Mucosa of stomach (tissue), 1 donor: ENCODE measurements at regions not wholly inside any gene's neighbourhood (a gene's known extent, or its start where the extent isn't known, plus 50 kb on each side); places are given as distances from the start of the nearest gene placed in this dataset.

Source experiments
- H3K27me3 ChIP-seq: one replicate; pipeline ENCODE4 v1.7.0; 2013; ENCODE audit warnings: mild to moderate bottlenecking, low read length; ENCODE audit not compliant: control insufficient read depth, insufficient read depth
- H3K36me3 ChIP-seq: one replicate; pipeline ENCODE4 v1.7.0; 2013; ENCODE audit warnings: low read length; ENCODE audit not compliant: control insufficient read depth, insufficient read depth
- H3K4me1 ChIP-seq: one replicate; pipeline ENCODE4 v1.7.0; 2013; ENCODE audit warnings: mild to moderate bottlenecking, low read length; ENCODE audit not compliant: control insufficient read depth, insufficient read depth
- H3K4me3 ChIP-seq: one replicate; pipeline ENCODE4 v1.7.0; 2013; ENCODE audit warnings: low read length
- H3K9ac ChIP-seq: one replicate; pipeline ENCODE4 v1.7.0; 2013; ENCODE audit warnings: mild to moderate bottlenecking, low read length, moderate library complexity
- H3K9me3 ChIP-seq: one replicate; pipeline ENCODE4 v1.7.0; 2013; ENCODE audit warnings: mild to moderate bottlenecking, low read length, moderate library complexity; ENCODE audit not compliant: control insufficient read depth
- donor health status: Pancreatic carcinoma.

DNA sequence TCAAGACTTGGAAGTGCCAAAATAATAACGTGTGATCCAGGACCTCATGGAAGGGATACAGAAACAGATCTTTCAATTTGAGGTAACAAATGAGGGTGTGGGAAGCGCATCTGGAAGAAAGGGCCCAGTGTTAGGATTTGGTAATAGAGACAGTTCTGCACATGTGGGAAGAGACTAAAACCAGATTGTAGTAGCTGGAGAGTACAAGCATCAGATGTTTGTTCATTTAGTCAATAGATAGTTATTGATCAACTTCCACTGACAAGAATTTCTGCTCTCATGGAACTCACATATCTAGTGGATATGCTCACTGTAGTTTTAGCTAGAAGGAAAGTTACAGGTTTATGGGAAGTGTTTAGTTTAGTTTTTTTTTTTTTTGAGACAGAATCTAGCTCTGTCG lies 153.6 kb downstream of the TLR5 start:
- no peaks in the 10 kb centered on the region for H3K9me3 ChIP-seq
- H3K36me3 ChIP-seq = no peaks in the 10 kb centered on the region
- H3K9ac ChIP-seq = no peak overlapping the region
- H3K27me3 ChIP-seq = no peaks in the 10 kb centered on the region
- H3K4me1 ChIP-seq = peaks cover 4% of the 10 kb centered on the region
- no peak overlapping the region for H3K4me3 ChIP-seq

- Histone ChIP-seq H3K9ac (no peak overlapping the region), H3K36me3 (no peaks in the 10 kb centered on the region), H3K9me3 (no peaks in the 10 kb centered on the region), H3K27me3 (no peaks in the 10 kb centered on the region), H3K4me1 (peaks cover 4% of the 10 kb centered on the region), H3K4me3 (no peak overlapping the region)
Observed at GRCh38 chr1:222991177-222991576, 151.9 kb downstream of the TLR5 start.

GRCh38 chr1:222991908-222992307 lies 151.1 kb downstream of the TLR5 start:
- Histone ChIP-seq H3K9me3 (no peaks in the 10 kb centered on the region), H3K9ac (no peak overlapping the region), H3K27me3 (no peaks in the 10 kb centered on the region), H3K4me3 (no peak overlapping the region), H3K4me1 (peaks cover 4% of the 10 kb centered on the region), H3K36me3 (no peaks in the 10 kb centered on the region)

DNA sequence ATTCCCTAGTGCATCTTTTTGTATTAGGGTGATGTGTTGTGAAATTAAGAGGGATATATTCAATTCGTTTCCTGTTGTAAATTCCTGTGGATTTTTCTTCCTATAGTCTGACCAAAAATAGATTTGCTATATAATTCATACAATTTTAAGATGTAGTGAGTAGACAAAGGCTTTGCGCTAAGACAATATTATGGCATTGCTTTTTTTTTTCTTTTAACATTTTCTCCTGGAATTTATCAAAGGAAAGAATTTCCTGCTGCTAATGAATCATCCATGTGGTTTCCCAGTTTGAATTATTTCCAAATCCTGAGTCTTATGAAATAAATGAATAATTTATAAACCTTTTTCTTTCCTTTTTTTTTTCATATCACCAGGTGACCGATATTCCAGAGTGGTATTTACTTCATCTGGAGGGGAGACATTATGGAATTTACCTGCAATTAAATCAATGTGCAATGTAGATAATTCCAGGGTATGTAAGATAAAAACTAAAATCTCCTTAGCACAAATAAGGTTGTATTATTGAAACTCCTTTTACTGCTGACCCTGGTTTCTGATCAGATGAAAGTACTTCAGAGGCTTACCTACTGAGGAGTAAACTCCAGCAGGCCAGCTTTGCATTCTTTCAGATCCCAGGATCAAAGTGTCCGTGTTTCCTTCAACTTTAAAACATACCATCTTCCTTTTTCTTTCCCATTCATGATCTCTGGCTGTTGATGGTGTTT lies 148.4 kb downstream of the TLR5 start:
- H3K9me3 ChIP-seq = no peaks in the 10 kb centered on the region
- H3K9ac ChIP-seq = no peak overlapping the region
- H3K27me3 ChIP-seq = no peaks in the 10 kb centered on the region
- H3K36me3 ChIP-seq = no peaks in the 10 kb centered on the region
- H3K4me1 ChIP-seq = peaks cover 3% of the 10 kb centered on the region
- H3K4me3 ChIP-seq = no peak overlapping the region

DNA sequence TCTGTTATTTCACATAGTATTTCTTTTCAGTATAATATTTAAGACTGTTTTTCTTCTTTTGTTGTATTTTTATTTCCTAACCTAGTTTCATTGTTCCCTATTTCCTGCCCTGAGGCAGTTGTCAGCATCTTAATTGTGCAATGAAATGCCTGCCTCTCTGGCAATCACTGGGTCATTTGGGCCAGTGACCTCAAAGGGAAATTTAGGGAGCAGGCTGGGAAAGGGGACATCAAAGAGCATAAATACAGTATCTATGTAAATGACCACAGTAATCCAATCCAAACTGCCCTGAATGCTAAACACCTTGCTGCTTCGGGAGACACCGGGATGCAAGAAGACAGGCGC lies 147.8 kb downstream of the TLR5 start:
- no peaks in the 10 kb centered on the region for H3K27me3 ChIP-seq
- H3K4me3 ChIP-seq = no peak overlapping the region
- H3K9ac ChIP-seq = no peak overlapping the region
- H3K4me1 ChIP-seq = peaks cover 3% of the 10 kb centered on the region
- H3K36me3 ChIP-seq = no peaks in the 10 kb centered on the region
- H3K9me3 ChIP-seq = no peaks in the 10 kb centered on the region

- H3K4me1 ChIP-seq = peaks cover 3% of the 10 kb centered on the region
- no peak overlapping the region for H3K4me3 ChIP-seq
- H3K27me3 ChIP-seq = no peaks in the 10 kb centered on the region
- H3K36me3 ChIP-seq = no peaks in the 10 kb centered on the region
- no peaks in the 10 kb centered on the region for H3K9me3 ChIP-seq
- H3K9ac ChIP-seq = no peak overlapping the region
Observed at GRCh38 chr1:222995620-222996309, 147.3 kb downstream of the TLR5 start.

GRCh38 chr1:222996310-222996975 lies 146.6 kb downstream of the TLR5 start:
- Histone ChIP-seq H3K9me3 (no peaks in the 10 kb centered on the region), H3K4me3 (no peak overlapping the region), H3K9ac (no peak overlapping the region), H3K27me3 (no peaks in the 10 kb centered on the region), H3K4me1 (peaks cover 10% of the 10 kb centered on the region), H3K36me3 (no peaks in the 10 kb centered on the region)

DNA sequence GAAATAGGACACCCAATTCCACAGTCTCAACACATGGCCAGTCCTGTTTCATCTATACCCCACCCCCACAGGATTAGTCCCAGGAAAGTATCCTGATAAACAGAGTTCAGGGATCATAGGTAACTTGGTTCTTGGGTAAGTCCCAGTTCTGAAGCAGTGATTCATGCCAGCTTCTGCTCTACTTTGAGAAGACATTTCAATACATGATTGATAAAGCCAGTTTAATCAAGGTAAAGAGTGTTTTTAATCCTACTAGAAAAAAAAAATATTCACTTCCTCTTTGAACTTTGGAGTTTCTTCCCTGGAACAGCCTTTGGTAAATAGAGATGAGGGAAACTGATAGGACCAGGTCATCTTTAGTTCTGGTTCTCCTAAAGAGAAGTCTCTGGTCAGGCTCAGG lies 142.4 kb downstream of the TLR5 start:
- H3K4me3 ChIP-seq = no peak overlapping the region
- no peaks in the 10 kb centered on the region for H3K9me3 ChIP-seq
- peaks cover 19% of the 10 kb centered on the region for H3K4me1 ChIP-seq
- H3K27me3 ChIP-seq = no peaks in the 10 kb centered on the region
- H3K9ac ChIP-seq = no peak overlapping the region
- H3K36me3 ChIP-seq = peaks cover 9% of the 10 kb centered on the region

DNA sequence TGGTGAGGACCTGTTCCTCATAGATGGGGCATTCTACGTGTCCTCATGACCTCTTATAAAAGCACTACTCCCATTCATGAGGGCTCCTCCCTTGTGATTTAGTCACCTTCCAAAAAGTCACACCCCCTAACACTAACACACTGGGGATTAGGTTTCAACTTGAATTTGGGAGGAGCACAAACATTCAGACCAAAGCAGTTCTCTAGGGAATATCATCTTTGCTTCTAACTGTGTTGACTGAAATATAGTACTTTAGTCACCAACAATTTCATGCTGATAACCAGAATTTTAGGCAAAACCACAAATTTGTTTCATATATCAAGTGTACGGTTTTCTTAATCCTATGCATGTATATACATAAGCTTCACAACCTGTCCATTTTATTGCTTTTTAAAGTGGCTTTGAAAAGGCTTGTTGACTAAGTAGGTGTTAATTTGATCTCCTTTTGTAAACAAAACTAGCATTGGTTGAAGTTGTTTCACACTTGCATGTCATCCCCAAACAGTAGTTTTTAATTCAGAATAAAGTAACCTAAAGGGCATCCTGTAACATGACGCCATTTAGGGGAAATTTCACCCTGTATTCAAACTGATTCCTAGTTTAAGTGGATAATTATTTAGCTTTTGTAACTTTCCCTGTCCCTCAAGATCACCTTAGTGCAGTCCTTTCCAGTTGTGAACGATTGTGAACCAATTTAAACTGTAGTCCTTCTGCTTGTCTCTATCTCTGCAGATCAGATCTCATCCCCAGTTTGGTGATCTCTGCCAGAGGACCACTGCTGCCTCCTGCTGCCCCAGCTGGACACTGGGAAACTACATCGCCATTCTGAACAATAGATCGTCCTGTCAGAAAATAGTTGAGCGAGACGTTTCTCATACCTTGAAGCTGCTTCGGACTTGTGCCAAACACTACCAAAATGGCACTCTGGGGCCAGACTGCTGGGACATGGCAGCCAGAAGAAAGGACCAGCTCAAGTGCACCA lies 141.1 kb downstream of the TLR5 start:
- H3K36me3 ChIP-seq = peaks cover 9% of the 10 kb centered on the region
- H3K4me3 ChIP-seq = no peak overlapping the region
- no peak overlapping the region for H3K9ac ChIP-seq
- peaks cover 19% of the 10 kb centered on the region for H3K4me1 ChIP-seq
- H3K9me3 ChIP-seq = no peaks in the 10 kb centered on the region
- no peaks in the 10 kb centered on the region for H3K27me3 ChIP-seq

GRCh38 chr1:223003549-223003948 lies 139.5 kb downstream of the TLR5 start:
- Histone ChIP-seq H3K9ac (no peak overlapping the region), H3K4me1 (peaks cover 19% of the 10 kb centered on the region), H3K27me3 (no peaks in the 10 kb centered on the region), H3K9me3 (no peaks in the 10 kb centered on the region), H3K36me3 (peaks cover 9% of the 10 kb centered on the region), H3K4me3 (no peak overlapping the region)

GRCh38 chr1:223006371-223006770 lies 136.7 kb downstream of the TLR5 start:
- no peaks in the 10 kb centered on the region for H3K27me3 ChIP-seq
- no peaks in the 10 kb centered on the region for H3K9me3 ChIP-seq
- no peak overlapping the region for H3K4me3 ChIP-seq
- peaks cover 9% of the 10 kb centered on the region for H3K36me3 ChIP-seq
- H3K4me1 ChIP-seq = peaks cover 19% of the 10 kb centered on the region
- H3K9ac ChIP-seq = no peak overlapping the region
